DND-41 (cell line): ENCODE measurements at regions not wholly inside any gene's neighbourhood (a gene's known extent, or its start where the extent isn't known, plus 50 kb on each side); places are given as distances from the start of the nearest gene placed in this dataset.

Experiments
- ATAC-seq: fragments of 200-7000 bp; cut with Tn5 transposase; 3 replicates; pipeline ENCODE4 v1.9.1; 2021; ENCODE audit warnings: low read depth; ENCODE audit not compliant: insufficient read depth
- DNase-seq: peaks from one replicate; pipeline ENCODE4 v3.0.0-alpha.2; 2020
- H2AFZ ChIP-seq: 2 replicates; pipeline ENCODE4 v1.6.0; 2012; ENCODE audit warnings: low read depth, low read length
- H3K27ac ChIP-seq: 2 replicates; pipeline ENCODE4 v1.5.1; 2012; ENCODE audit warnings: low read length, inconsistent platforms
- H3K27me3 ChIP-seq: fragments of 200-600 bp; sonication (generic); 2 replicates; pipeline ENCODE4 v1.6.0; 2012; ENCODE audit warnings: low read length, mild to moderate bottlenecking, inconsistent platforms; ENCODE audit not compliant: insufficient read depth, poor library complexity
- H3K36me3 ChIP-seq: 2 replicates; pipeline ENCODE4 v1.5.1; 2012; ENCODE audit warnings: low read length, inconsistent platforms; ENCODE audit not compliant: insufficient read depth
- H3K4me1 ChIP-seq: 2 replicates; pipeline ENCODE4 v1.5.1; 2012; ENCODE audit warnings: mild to moderate bottlenecking, low read length; ENCODE audit not compliant: insufficient read depth
- H3K4me2 ChIP-seq: 2 replicates; pipeline ENCODE4 v1.6.0; 2012; ENCODE audit warnings: mild to moderate bottlenecking, moderate library complexity, low read length, inconsistent platforms; ENCODE audit not compliant: insufficient read depth
- H3K4me3 ChIP-seq, 2 experiments: fragments of 200-600 bp in 1 of 2; shearing (Covaris generic) in 1 of 2; 2 replicates each; pipeline ENCODE4 v1.5.1; 2012 to 2016; ENCODE audit warnings: inconsistent platforms in 2 of 2, low read length in 2 of 2, mild to moderate bottlenecking in 2 of 2, low read depth in 1 of 2, moderate library complexity in 1 of 2
- H3K79me2 ChIP-seq: 2 replicates; pipeline ENCODE4 v1.6.0; 2012; ENCODE audit warnings: low read length, inconsistent platforms; ENCODE audit not compliant: insufficient read depth
- H3K9ac ChIP-seq: 2 replicates; pipeline ENCODE4 v1.6.0; 2012; ENCODE audit warnings: low read depth, mild to moderate bottlenecking, inconsistent platforms, low read length, moderate library complexity
- H3K9me3 ChIP-seq: 2 replicates; pipeline ENCODE4 v1.5.1; 2012; ENCODE audit warnings: low read length, moderate library complexity, mild to moderate bottlenecking, inconsistent platforms; ENCODE audit not compliant: insufficient read depth, severe bottlenecking
- H4K20me1 ChIP-seq: 2 replicates; pipeline ENCODE4 v1.6.0; 2012; ENCODE audit warnings: low read length; ENCODE audit not compliant: insufficient read depth
- CTCF ChIP-seq: IDR thresholded peaks from 2 replicates; pipeline ENCODE4 v1.5.1; 2012; ENCODE audit warnings: borderline replicate concordance, low read length, moderate library complexity, mild to moderate bottlenecking; ENCODE audit not compliant: poor library complexity, severe bottlenecking; ENCODE audit errors: extremely low read depth
- EZH2 ChIP-seq: IDR thresholded peaks from 3 replicates; pipeline ENCODE4 v1.6.1; 2012; ENCODE audit warnings: borderline replicate concordance, low read depth, mild to moderate bottlenecking, moderate library complexity, low read length, inconsistent platforms; ENCODE audit not compliant: severe bottlenecking

- Histone ChIP-seq H3K9ac (no peak overlapping the region; the same call in 1 of the 2 replicates), H3K9me3 (no peaks in the 10 kb centered on the region), H3K36me3 (no peaks in the 10 kb centered on the region), H3K79me2 (no peaks in the 10 kb centered on the region), H3K4me2 (peak overlapping the region; percentile 55), H3K4me1 (peaks cover 11% of the 10 kb centered on the region), H2AFZ (peak overlapping the region; percentile 73), H3K27me3 (no peaks in the 10 kb centered on the region), H4K20me1 (no peaks in the 10 kb centered on the region), H3K4me3 (peak overlapping the region in 1 of 2 experiments; percentile 49; a peak in 2 of 4 replicates), H3K27ac (peak overlapping the region; percentile 61; the same call in 1 of the 2 replicates)
- ATAC-seq = peak; percentile 96
- DNase-seq = peak; percentile 43
- TF ChIP-seq CTCF = no peak
Observed at GRCh38 chr9:13665418-13666066, 386.1 kb upstream of the MPDZ start.

GRCh38 chr9:13661014-13661413, 381.5 kb upstream of the MPDZ start:
- H2AFZ ChIP-seq = no peak overlapping the region
- H3K27ac ChIP-seq = no peak overlapping the region
- peaks cover 10% of the 10 kb centered on the region for H3K4me1 ChIP-seq
- H3K27me3 ChIP-seq = no peaks in the 10 kb centered on the region
- H3K9me3 ChIP-seq = no peaks in the 10 kb centered on the region
- no peaks in the 10 kb centered on the region for H3K36me3 ChIP-seq
- no peak overlapping the region for H3K4me3 ChIP-seq
- no peak overlapping the region for H3K9ac ChIP-seq
- H4K20me1 ChIP-seq = no peaks in the 10 kb centered on the region
- no peak for DNase-seq
- TF ChIP-seq EZH2 = no peak
- no peak for TF ChIP-seq CTCF
- ATAC-seq = no peak; the same call in 2 of the 3 replicates
- no peaks in the 10 kb centered on the region for H3K79me2 ChIP-seq
- no peak overlapping the region for H3K4me2 ChIP-seq

- Histone ChIP-seq H3K4me1 (no peaks in the 10 kb centered on the region), H3K27me3 (no peaks in the 10 kb centered on the region), H3K27ac (no peak overlapping the region), H3K9me3 (no peaks in the 10 kb centered on the region), H3K79me2 (no peaks in the 10 kb centered on the region), H3K9ac (no peak overlapping the region), H3K4me3 (no peak overlapping the region), H4K20me1 (no peaks in the 10 kb centered on the region), H2AFZ (no peak overlapping the region), H3K36me3 (no peaks in the 10 kb centered on the region), H3K4me2 (no peak overlapping the region)
- DNase-seq (no peak), ATAC-seq (no peak)
- TF ChIP-seq CTCF = no peak
- TF ChIP-seq EZH2 = no peak
Observed at GRCh38 chr9:13651969-13652663, 372.6 kb upstream of the MPDZ start.
